Colonic mucosa (tissue), 4 donors: ENCODE measurements at regions not wholly inside any gene's neighbourhood (a gene's known extent, or its start where the extent isn't known, plus 50 kb on each side); places are given as distances from the start of the nearest gene placed in this dataset.
A peak's percentile ranks its signal among the peaks of the same experiment; 100 is the strongest.
"Not testable (repeated sequence)": the region's sequence is repeated elsewhere in the genome, so short reads cannot be mapped to it uniquely, and the experiment has no call there.

Experiments used
- DNase-seq: peaks from one replicate; pipeline ENCODE4 v3.0.0-alpha.2; 2020
- H3K27ac ChIP-seq: fragments of 200-600 bp; one replicate; pipeline ENCODE4 v1.8.0; 2021
- H3K27me3 ChIP-seq: fragments of 200-600 bp; one replicate; pipeline ENCODE4 v1.8.0; 2021
- H3K36me3 ChIP-seq: fragments of 200-600 bp; one replicate; pipeline ENCODE4 v1.8.0; 2021
- H3K4me1 ChIP-seq: fragments of 200-600 bp; one replicate; pipeline ENCODE4 v1.8.0; 2021; ENCODE audit warnings: mild to moderate bottlenecking
- H3K4me3 ChIP-seq: fragments of 200-600 bp; one replicate; pipeline ENCODE4 v1.8.0; 2021
- H3K9ac ChIP-seq, 2 donors: one replicate each; pipeline ENCODE4 v1.7.0; 2013; ENCODE audit warnings: control low read depth in 2 of 2, low read depth in 2 of 2, low read length in 2 of 2
- H3K9me3 ChIP-seq: fragments of 200-600 bp; one replicate; pipeline ENCODE4 v1.8.0; 2021
- CTCF ChIP-seq: fragments of 200-600 bp; IDR thresholded peaks from one replicate; pipeline ENCODE4 v1.8.0; 2022; ENCODE audit warnings: antibody characterized with exemption, mild to moderate bottlenecking
- intact Hi-C: fragments of 100-400 bp; cut with DNase I; formaldehyde crosslinking; loops from one replicate; pipeline ENCODE4 v1.14.1; 2022
- donor health status: healthy.
- donor health status: DM: no; HTN: no; CAD: no.
- donor health status: DM: no; HTN: no; CAD: no.

GRCh38 chr12:9449181-9449580 is 158.5 kb downstream of the KLRB1 start:
- TF ChIP-seq CTCF = no peak
- no peak overlapping the region for H3K9ac ChIP-seq
- H3K27ac ChIP-seq = no peak overlapping the region
- H3K4me3 ChIP-seq = peak overlapping the region; percentile 55
- no peak for DNase-seq
- H3K27me3 ChIP-seq = no peaks in the 10 kb centered on the region
- no peaks in the 10 kb centered on the region for H3K9me3 ChIP-seq
- no peaks in the 10 kb centered on the region for H3K36me3 ChIP-seq
- no peaks in the 10 kb centered on the region for H3K4me1 ChIP-seq
- intact Hi-C loops = no loop called here

GRCh38 chr12:9448648-9449047 is 159.1 kb downstream of the KLRB1 start:
- H3K9me3 ChIP-seq, H3K27me3 ChIP-seq, H3K36me3 ChIP-seq, H3K4me1 ChIP-seq, intact Hi-C loops: not testable (repeated sequence)
- peak overlapping the region; percentile 55 for H3K4me3 ChIP-seq
- peak overlapping the region; percentile 55 for H3K27ac ChIP-seq
- peak overlapping the region; percentile 50 to 61 for H3K9ac ChIP-seq
- peak; percentile 39 for DNase-seq

GRCh38 chr12:9447791-9448614 is 159.7 kb downstream of the KLRB1 start:
- H3K27me3 ChIP-seq, H3K9me3 ChIP-seq, intact Hi-C loops, H3K36me3 ChIP-seq, H3K4me1 ChIP-seq: not testable (repeated sequence)
- Histone ChIP-seq H3K9ac (peak overlapping the region; percentile 50 to 61), H3K4me3 (peak overlapping the region; percentile 55), H3K27ac (peak overlapping the region; percentile 55)
- peak; percentile 94 for DNase-seq

GRCh38 chr12:9446883-9447761 is 160.6 kb downstream of the KLRB1 start:
- peak; percentile 48 for DNase-seq
- H3K9me3 ChIP-seq, H3K4me1 ChIP-seq, intact Hi-C loops, H3K9ac ChIP-seq, H3K4me3 ChIP-seq, H3K27me3 ChIP-seq, H3K36me3 ChIP-seq, H3K27ac ChIP-seq: not testable (repeated sequence)

- H3K27me3 ChIP-seq, H3K36me3 ChIP-seq, H3K27ac ChIP-seq, H3K9ac ChIP-seq, DNase-seq, intact Hi-C loops, H3K4me1 ChIP-seq, H3K4me3 ChIP-seq, H3K9me3 ChIP-seq: not testable (repeated sequence)
Observed at GRCh38 chr12:9440428-9440827, 167.3 kb downstream of the KLRB1 start.

- H3K4me3 ChIP-seq, H3K36me3 ChIP-seq, H3K9ac ChIP-seq, H3K9me3 ChIP-seq, H3K27me3 ChIP-seq, intact Hi-C loops, DNase-seq, H3K4me1 ChIP-seq, H3K27ac ChIP-seq: not testable (repeated sequence)
Observed at GRCh38 chr12:9435682-9436081, 172.0 kb downstream of the KLRB1 start.

- H3K9ac ChIP-seq, H3K27me3 ChIP-seq, intact Hi-C loops, H3K36me3 ChIP-seq, H3K4me1 ChIP-seq, DNase-seq, H3K27ac ChIP-seq, H3K4me3 ChIP-seq, H3K9me3 ChIP-seq: not testable (repeated sequence)
Observed at GRCh38 chr12:9430385-9430784, 177.3 kb downstream of the KLRB1 start.

- intact Hi-C loops, DNase-seq, H3K4me1 ChIP-seq, H3K27ac ChIP-seq, H3K27me3 ChIP-seq, H3K9me3 ChIP-seq, H3K9ac ChIP-seq, H3K36me3 ChIP-seq, H3K4me3 ChIP-seq: not testable (repeated sequence)
Observed at GRCh38 chr12:9428856-9429255, 178.9 kb downstream of the KLRB1 start.

- H3K27me3 ChIP-seq, H3K27ac ChIP-seq, H3K9ac ChIP-seq, intact Hi-C loops, H3K36me3 ChIP-seq, DNase-seq, H3K4me3 ChIP-seq, H3K4me1 ChIP-seq, H3K9me3 ChIP-seq: not testable (repeated sequence)
Observed at GRCh38 chr12:9425429-9425828, 182.3 kb downstream of the KLRB1 start.

GRCh38 chr12:9424175-9424740 is 183.5 kb downstream of the KLRB1 start:
- H3K27ac ChIP-seq, DNase-seq, intact Hi-C loops, H3K36me3 ChIP-seq, H3K27me3 ChIP-seq, H3K9me3 ChIP-seq, H3K4me3 ChIP-seq, H3K9ac ChIP-seq, H3K4me1 ChIP-seq: not testable (repeated sequence)

GRCh38 chr12:9422689-9423088 is 185.0 kb downstream of the KLRB1 start:
- H3K27me3 ChIP-seq, DNase-seq, H3K9me3 ChIP-seq, H3K9ac ChIP-seq, H3K4me1 ChIP-seq, intact Hi-C loops, H3K27ac ChIP-seq, H3K36me3 ChIP-seq, H3K4me3 ChIP-seq: not testable (repeated sequence)

GRCh38 chr12:9421520-9422086 is 186.1 kb downstream of the KLRB1 start:
- H3K27ac ChIP-seq, H3K36me3 ChIP-seq, H3K27me3 ChIP-seq, H3K9ac ChIP-seq, H3K4me3 ChIP-seq, DNase-seq, H3K4me1 ChIP-seq, intact Hi-C loops, H3K9me3 ChIP-seq: not testable (repeated sequence)
